ENCODE measurements at regions not wholly inside any gene's neighbourhood (a gene's known extent, or its start where the extent isn't known, plus 50 kb on each side); places are given as distances from the start of the nearest gene placed in this dataset.
A peak's percentile ranks its signal among the peaks of the same experiment; 100 is the strongest.

DNA sequence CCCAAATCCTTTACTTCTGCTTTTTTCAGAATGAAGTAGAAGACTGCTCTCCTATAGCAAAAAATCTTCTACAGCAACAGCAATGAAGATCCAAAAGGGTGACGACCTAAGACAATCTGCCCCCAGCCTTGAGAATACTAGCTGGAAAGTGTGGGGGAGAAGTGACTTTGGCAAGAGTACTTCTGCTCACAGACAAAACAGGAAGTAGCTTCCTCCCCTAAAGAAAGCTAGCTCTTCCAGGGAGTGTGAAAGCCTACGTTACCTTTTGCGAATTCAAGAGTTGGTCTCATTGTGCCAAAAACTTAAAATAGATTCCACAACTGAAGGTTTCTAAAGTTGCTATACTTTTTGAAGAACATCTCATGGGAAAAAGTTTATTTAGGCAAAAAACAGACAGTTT is 1069.2 kb upstream of the CHAC2 start:
- Mint-ChIP-seq H3K36me3 (ENCODE audit: insufficient read depth, unreplicated experiment) (peaks cover 4% of the 10 kb centered on the region), H3K4me1 (ENCODE audit: insufficient read depth, unreplicated experiment) (no peaks in the 10 kb centered on the region), H3K27me3 (ENCODE audit: insufficient read depth, unreplicated experiment) (no peaks in the 10 kb centered on the region), H3K27ac (ENCODE audit: low read depth, unreplicated experiment) (no peak overlapping the region), H3K4me3 (ENCODE audit: unreplicated experiment) (no peak overlapping the region), H3K9me3 (ENCODE audit: unreplicated experiment) (no peaks in the 10 kb centered on the region)
- ChIA-PET POLR2A (interaction anchor here (0.7 kb wide), 1 partner anchor 1825 kb away, joined by 3 read pairs; no protein-coding TSS in a partner anchor), CTCF (interaction anchor here (1.2 kb wide), 1 partner anchor 15 kb away, joined by 5 read pairs; no protein-coding TSS in a partner anchor)
- no peak for TF ChIP-seq CTCF (IDR thresholded peaks at IDR 0.05; ENCODE audit: unreplicated experiment)
- intact Hi-C loops (cut with micrococcal nuclease): no loop called here
- BruUV-seq (replicated peaks): no TSS peak
- DNase-seq (ENCODE audit: unreplicated experiment): no peak

DNA sequence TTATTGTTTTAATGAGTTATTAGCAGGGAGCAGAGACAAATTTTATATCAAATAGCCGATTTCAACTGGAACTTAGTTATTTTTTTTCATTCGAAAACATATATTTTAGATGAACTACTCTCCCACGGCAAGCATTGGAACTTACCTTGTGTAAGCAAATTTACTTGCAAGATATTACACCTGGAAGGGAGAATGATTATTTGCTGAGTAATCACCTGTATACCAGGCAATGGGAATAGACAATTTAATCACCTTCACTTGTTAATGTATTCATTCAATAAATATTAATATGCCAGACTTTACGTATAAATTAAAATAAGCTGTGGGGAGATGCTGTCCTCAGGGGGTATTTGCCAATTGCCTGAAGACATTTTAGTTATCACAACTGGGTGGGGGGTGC is 1069.9 kb upstream of the CHAC2 start:
- intact Hi-C loops (cut with micrococcal nuclease): no loop called here
- no peak for TF ChIP-seq CTCF (IDR thresholded peaks at IDR 0.05; ENCODE audit: unreplicated experiment)
- ChIA-PET POLR2A (no interaction called here), CTCF (interaction anchor here (1.2 kb wide), 1 partner anchor 16 kb away, joined by 5 read pairs; no protein-coding TSS in a partner anchor)
- Mint-ChIP-seq H3K27ac (ENCODE audit: low read depth, unreplicated experiment) (no peak overlapping the region), H3K4me1 (ENCODE audit: insufficient read depth, unreplicated experiment) (no peaks in the 10 kb centered on the region), H3K36me3 (ENCODE audit: insufficient read depth, unreplicated experiment) (peaks cover 4% of the 10 kb centered on the region), H3K9me3 (ENCODE audit: unreplicated experiment) (no peaks in the 10 kb centered on the region), H3K27me3 (ENCODE audit: insufficient read depth, unreplicated experiment) (no peaks in the 10 kb centered on the region), H3K4me3 (ENCODE audit: unreplicated experiment) (no peak overlapping the region)
- no TSS peak for BruUV-seq (replicated peaks)
- no peak for DNase-seq (ENCODE audit: unreplicated experiment)

GRCh38 chr2:52695731-52696130 is 1071.9 kb upstream of the CHAC2 start:
- H3K36me3 Mint-ChIP-seq (ENCODE audit: insufficient read depth, unreplicated experiment): peaks cover 4% of the 10 kb centered on the region
- no peaks in the 10 kb centered on the region for H3K4me1 Mint-ChIP-seq (ENCODE audit: insufficient read depth, unreplicated experiment)
- no peak for DNase-seq (ENCODE audit: unreplicated experiment)
- intact Hi-C loops (cut with micrococcal nuclease): no loop called here
- no peak overlapping the region for H3K4me3 Mint-ChIP-seq (ENCODE audit: unreplicated experiment)
- H3K27ac Mint-ChIP-seq (ENCODE audit: low read depth, unreplicated experiment): no peak overlapping the region
- H3K27me3 Mint-ChIP-seq (ENCODE audit: insufficient read depth, unreplicated experiment): no peaks in the 10 kb centered on the region
- ChIA-PET POLR2A (no interaction called here), CTCF (interaction anchor here (0.6 kb wide), 1 partner anchor 61 kb away, joined by 3 read pairs; no protein-coding TSS in a partner anchor)
- no TSS peak for BruUV-seq (replicated peaks)
- no peaks in the 10 kb centered on the region for H3K9me3 Mint-ChIP-seq (ENCODE audit: unreplicated experiment)
- no peak for TF ChIP-seq CTCF (IDR thresholded peaks at IDR 0.05; ENCODE audit: unreplicated experiment)

- peaks cover 6% of the 10 kb centered on the region for H3K4me1 Mint-ChIP-seq (ENCODE audit: insufficient read depth, unreplicated experiment)
- no peak overlapping the region for H3K27ac Mint-ChIP-seq (ENCODE audit: low read depth, unreplicated experiment)
- peak; percentile 1 for DNase-seq (ENCODE audit: unreplicated experiment)
- no peak for TF ChIP-seq CTCF (IDR thresholded peaks at IDR 0.05; ENCODE audit: unreplicated experiment)
- H3K27me3 Mint-ChIP-seq (ENCODE audit: insufficient read depth, unreplicated experiment): no peaks in the 10 kb centered on the region
- ChIA-PET POLR2A (no interaction called here), CTCF (no interaction called here)
- peaks cover 20% of the 10 kb centered on the region for H3K9me3 Mint-ChIP-seq (ENCODE audit: unreplicated experiment)
- intact Hi-C loops (cut with micrococcal nuclease): no loop called here
- H3K4me3 Mint-ChIP-seq (ENCODE audit: unreplicated experiment): no peak overlapping the region
- BruUV-seq (replicated peaks): no TSS peak
- no peaks in the 10 kb centered on the region for H3K36me3 Mint-ChIP-seq (ENCODE audit: insufficient read depth, unreplicated experiment)
Observed at GRCh38 chr2:52686935-52687334, 1080.7 kb upstream of the CHAC2 start.
